ENCODE measurements at regions not wholly inside any gene's neighbourhood (a gene's known extent, or its start where the extent isn't known, plus 50 kb on each side); places are given as distances from the start of the nearest gene placed in this dataset.

GRCh38 chr3:107870943-107871638 lies 219.7 kb downstream of the CD47 start:
- no peak for TF ChIP-seq POLR2A (IDR thresholded peaks at IDR 0.05; ENCODE audit: low read depth, low read length)
- TF ChIP-seq POLR2AphosphoS5 (IDR thresholded peaks at IDR 0.05; ENCODE audit: low read depth, low read length) = no peak
- TF ChIP-seq TAF1 (IDR thresholded peaks at IDR 0.05; ENCODE audit: low read depth, low read length) = no peak
- TF ChIP-seq SPI1 (IDR thresholded peaks at IDR 0.05; ENCODE audit: low read depth, low read length) = no peak
- TF ChIP-seq PAX5 (IDR thresholded peaks at IDR 0.05; ENCODE audit: insufficient read depth, low read length, severe bottlenecking) = no peak
- TF ChIP-seq POU2F2 (IDR thresholded peaks at IDR 0.05; ENCODE audit: low read depth, low read length) = no peak
